Naive thymus-derived CD4-positive, alpha-beta T cell (primary cell): ENCODE measurements at regions not wholly inside any gene's neighbourhood (a gene's known extent, or its start where the extent isn't known, plus 50 kb on each side); places are given as distances from the start of the nearest gene placed in this dataset.

ENCODE experiments used
- ATAC-seq: fragments of 150-1000 bp; cut with Tn5 transposase; 2 replicates; pipeline ENCODE4 v1.10.0; 2021; ENCODE audit warnings: mild to moderate bottlenecking, moderate library complexity
- CTCF ChIA-PET: fragments of 350-600 bp; sonication (Branson Sonifier 250); formaldehyde crosslinking; loops from one replicate; lab custom pipeline; 2021; ENCODE audit warnings: antibody characterized with exemption; lab: Charles Lee
- POLR2A ChIA-PET: fragments of 350-600 bp; sonication (Branson Sonifier 250); formaldehyde crosslinking; loops from one replicate; lab custom pipeline; 2021; ENCODE audit warnings: antibody characterized with exemption, inconsistent platforms; lab: Charles Lee
- DNase-seq, 9 donors: peaks; one replicate each; pipeline versions ENCODE4 v3.0.0 to v3.0.0-alpha.2; 2020 to 2022; ENCODE audit warnings: mixed read lengths in 1 of 9
- H3K27ac ChIP-seq: one replicate; pipeline ENCODE4 v1.7.0; 2013; ENCODE audit warnings: mild to moderate bottlenecking, low read depth, low read length, moderate library complexity
- H3K27me3 ChIP-seq, 2 donors: one replicate each; pipeline ENCODE4 v1.7.0; 2013; ENCODE audit warnings: low read length in 2 of 2, mild to moderate bottlenecking in 2 of 2, moderate library complexity in 2 of 2; ENCODE audit not compliant: control insufficient read depth in 2 of 2, insufficient read depth in 2 of 2
- H3K36me3 ChIP-seq, 3 experiments: 1 replicate in 2 of 3; 2 replicates in 1 of 3; pipeline ENCODE4 v1.7.0; 2013; ENCODE audit warnings: low read length in 3 of 3, mild to moderate bottlenecking in 3 of 3, moderate library complexity in 1 of 3; ENCODE audit not compliant: insufficient read depth in 3 of 3, control insufficient read depth in 2 of 3
- H3K4me1 ChIP-seq, 2 donors: one replicate each; pipeline ENCODE4 v1.7.0; 2013; ENCODE audit warnings: low read length in 2 of 2, mild to moderate bottlenecking in 2 of 2, moderate library complexity in 1 of 2; ENCODE audit not compliant: control insufficient read depth in 2 of 2, insufficient read depth in 2 of 2
- H3K4me3 ChIP-seq: 2 replicates; pipeline ENCODE4 v1.7.0; 2013; ENCODE audit warnings: mild to moderate bottlenecking, low read length
- H3K9me3 ChIP-seq, 3 experiments: 1 replicate in 2 of 3; 2 replicates in 1 of 3; pipeline ENCODE4 v1.7.0; 2013; ENCODE audit warnings: low read length in 3 of 3; ENCODE audit not compliant: control insufficient read depth in 2 of 3
- H3K27ac Mint-ChIP-seq, 9 donors: one replicate each; pipeline ENCODE4 v1.8.0; 2020 to 2022; ENCODE audit warnings: mixed read lengths in 9 of 9, mild to moderate bottlenecking in 8 of 9, moderate library complexity in 5 of 9, inconsistent platforms in 2 of 9
- H3K27me3 Mint-ChIP-seq, 5 donors: one replicate each; pipeline ENCODE4 v1.8.0; 2021 to 2022; ENCODE audit warnings: mixed read lengths in 5 of 5, mild to moderate bottlenecking in 1 of 5
- H3K36me3 Mint-ChIP-seq, 5 donors: one replicate each; pipeline ENCODE4 v1.8.0; 2020 to 2022; ENCODE audit warnings: mixed read lengths in 5 of 5, mild to moderate bottlenecking in 3 of 5, inconsistent platforms in 1 of 5
- H3K4me1 Mint-ChIP-seq, 7 donors: one replicate each; pipeline ENCODE4 v1.8.0; 2020 to 2022; ENCODE audit warnings: mixed read lengths in 7 of 7, mild to moderate bottlenecking in 3 of 7, inconsistent platforms in 1 of 7
- H3K4me3 Mint-ChIP-seq, 10 donors: one replicate each; pipeline ENCODE4 v1.8.0; 2020 to 2022; ENCODE audit warnings: mild to moderate bottlenecking in 10 of 10, mixed read lengths in 10 of 10, moderate library complexity in 6 of 10, inconsistent platforms in 2 of 10
- H3K9me3 Mint-ChIP-seq, 11 donors: one replicate each; pipeline ENCODE4 v1.8.0; 2020 to 2022; ENCODE audit warnings: mixed read lengths in 11 of 11, mild to moderate bottlenecking in 4 of 11, inconsistent platforms in 1 of 11, moderate library complexity in 1 of 11
- intact Hi-C, 2 donors: fragments of 100-400 bp; cut with micrococcal nuclease; formaldehyde crosslinking; loops; one replicate each; pipeline ENCODE4 v1.15.1; 2023

DNA sequence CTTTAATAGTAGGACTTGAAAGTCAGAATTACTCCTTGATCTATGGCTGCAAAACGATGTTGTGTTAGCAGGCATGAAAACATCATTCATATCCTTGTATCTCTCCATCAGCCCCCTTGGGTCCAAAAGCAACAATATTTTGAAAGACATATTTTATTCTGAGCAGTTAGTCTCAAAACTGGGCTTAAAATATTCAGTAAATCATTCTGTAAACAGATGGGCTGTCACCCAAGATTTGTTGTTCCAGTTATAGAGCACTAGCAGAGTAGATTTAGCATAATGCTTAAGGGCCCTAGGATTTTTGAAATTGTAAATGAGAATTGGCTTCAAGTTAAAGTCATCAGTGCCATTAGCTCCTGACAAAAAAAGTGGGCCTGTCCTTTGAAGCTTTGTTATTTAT, 1565.6 kb downstream of the STIM2 start:
- ATAC-seq (no peak), DNase-seq (no peak)
- Mint-ChIP-seq H3K4me3 (no peak overlapping the region), H3K4me1 (no peaks in the 10 kb centered on the region), H3K9me3 (peaks cover 0 to 12% (median 4%) of the 10 kb centered on the region in 11 donors), H3K36me3 (no peaks in the 10 kb centered on the region), H3K27ac (no peak overlapping the region), H3K27me3 (no peaks in the 10 kb centered on the region)
- intact Hi-C loops, result no loop called here
- ChIA-PET CTCF (no interaction called here), POLR2A (no interaction called here)
- Histone ChIP-seq H3K36me3 (no peaks in the 10 kb centered on the region), H3K4me1 (no peaks in the 10 kb centered on the region), H3K4me3 (no peak overlapping the region), H3K27me3 (no peaks in the 10 kb centered on the region), H3K9me3 (no peaks in the 10 kb centered on the region), H3K27ac (no peak overlapping the region)

DNA sequence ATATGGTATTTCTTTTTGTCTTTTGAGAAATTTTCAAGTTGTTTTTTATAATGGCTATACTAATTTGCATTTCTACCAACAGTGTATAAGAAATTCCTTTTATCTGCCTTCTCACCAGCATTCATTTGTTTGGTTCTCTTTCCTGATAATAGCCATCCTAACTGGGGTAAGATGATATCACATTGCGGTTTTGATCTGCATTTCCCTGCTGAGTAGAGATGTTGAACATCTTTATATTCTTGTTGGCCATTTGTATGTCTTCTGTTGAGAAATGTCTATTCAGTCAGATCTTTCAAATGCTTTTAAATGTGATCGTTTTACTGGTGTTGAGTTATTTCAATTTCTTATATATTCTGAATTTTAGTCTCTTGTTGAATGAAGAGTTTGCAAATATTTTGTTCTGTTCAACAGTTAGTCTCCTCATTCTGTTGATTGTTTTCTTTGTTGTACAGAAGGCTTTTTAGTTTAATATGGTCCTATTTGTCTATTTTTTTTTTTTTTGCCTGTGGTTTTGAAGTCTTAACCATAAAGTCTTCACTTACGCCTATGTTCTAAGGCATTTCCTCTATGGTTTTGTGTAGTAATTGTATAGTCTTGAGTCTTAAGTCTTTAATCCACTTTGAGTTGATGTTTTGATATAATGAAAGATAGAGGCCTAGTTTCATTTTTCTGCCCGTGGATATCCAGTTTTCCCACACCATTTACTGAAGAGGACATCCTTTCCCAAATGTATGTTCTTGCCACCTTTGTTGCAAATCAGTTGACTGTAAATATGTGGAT, 1566.9 kb downstream of the STIM2 start:
- Mint-ChIP-seq H3K27ac (no peak overlapping the region), H3K4me1 (no peaks in the 10 kb centered on the region), H3K36me3 (no peaks in the 10 kb centered on the region), H3K27me3 (no peaks in the 10 kb centered on the region), H3K4me3 (no peak overlapping the region), H3K9me3 (peaks cover 0 to 12% (median 5%) of the 10 kb centered on the region in 11 donors)
- POLR2A ChIA-PET, result no interaction called here
- DNase-seq, result no peak
- Histone ChIP-seq H3K4me3 (no peak overlapping the region), H3K27me3 (no peaks in the 10 kb centered on the region), H3K9me3 (no peaks in the 10 kb centered on the region), H3K36me3 (no peaks in the 10 kb centered on the region), H3K27ac (no peak overlapping the region), H3K4me1 (no peaks in the 10 kb centered on the region)
- intact Hi-C loops, result no loop called here
- ATAC-seq, result no peak
- CTCF ChIA-PET, result no interaction called here

DNA sequence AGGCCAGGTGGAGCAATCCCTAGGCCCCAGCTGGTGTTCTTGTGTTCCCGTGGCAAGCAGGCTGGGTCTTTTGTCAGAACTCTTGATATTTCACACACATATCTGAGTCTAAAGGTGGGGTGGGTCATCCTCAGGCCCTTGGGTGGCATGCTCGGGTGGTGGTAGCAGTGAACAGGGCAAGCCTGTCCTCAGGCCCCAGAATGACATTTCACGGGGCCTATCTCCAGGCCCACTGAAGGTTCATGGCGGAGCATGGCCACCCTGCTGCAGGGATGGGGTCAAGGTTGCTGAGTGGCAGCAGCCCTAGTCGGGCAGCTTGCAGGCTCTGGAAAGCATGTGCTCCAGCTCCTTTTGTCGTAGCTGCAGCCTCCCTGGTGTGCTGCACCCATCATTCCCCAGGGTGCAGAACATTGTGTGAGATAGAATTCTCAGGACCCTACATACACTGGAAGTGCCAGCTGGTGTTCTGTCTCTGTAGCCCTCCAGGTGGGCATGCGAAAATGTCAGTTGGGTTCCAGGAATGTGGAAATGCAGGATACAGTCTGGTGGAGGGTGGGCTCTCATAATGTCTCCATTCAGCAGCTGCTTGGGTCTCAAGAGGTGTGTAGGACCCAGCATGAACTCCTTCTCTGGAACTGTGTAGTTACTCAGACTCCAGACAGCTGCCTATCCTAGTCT, 1571.8 kb downstream of the STIM2 start:
- Histone ChIP-seq H3K27ac (no peak overlapping the region), H3K4me1 (no peaks in the 10 kb centered on the region), H3K9me3 (no peaks in the 10 kb centered on the region), H3K27me3 (no peaks in the 10 kb centered on the region), H3K4me3 (no peak overlapping the region), H3K36me3 (no peaks in the 10 kb centered on the region)
- POLR2A ChIA-PET, result no interaction called here
- intact Hi-C loops, result no loop called here
- no peaks in the 10 kb centered on the region for H3K27me3 Mint-ChIP-seq
- H3K4me1 Mint-ChIP-seq, result no peaks in the 10 kb centered on the region
- no peak overlapping the region for H3K4me3 Mint-ChIP-seq
- DNase-seq, result no peak
- no peaks in the 10 kb centered on the region for H3K36me3 Mint-ChIP-seq
- H3K9me3 Mint-ChIP-seq, result peaks cover 0 to 14% (median 5%) of the 10 kb centered on the region in 11 donors
- CTCF ChIA-PET, result no interaction called here
- H3K27ac Mint-ChIP-seq, result no peak overlapping the region
- ATAC-seq, result no peak

DNA sequence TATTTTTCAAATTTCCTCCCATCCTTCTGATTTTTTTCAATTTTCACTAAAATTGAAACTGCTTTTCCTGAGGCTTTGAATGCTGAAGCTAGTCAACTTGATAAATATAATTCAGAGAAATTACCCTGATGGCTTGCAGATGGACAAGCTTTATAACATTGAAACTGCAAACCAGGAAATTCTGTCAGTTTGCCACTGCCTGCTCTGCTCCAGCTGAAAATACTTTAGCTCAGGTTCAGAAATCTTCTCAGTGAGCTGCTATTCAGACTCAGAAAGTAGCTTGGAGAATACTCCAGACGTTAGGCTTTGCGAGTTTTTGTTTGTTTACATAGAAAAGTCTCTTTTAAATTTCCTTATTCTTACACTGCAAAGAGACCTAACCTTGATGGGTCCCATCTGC, 1574.7 kb downstream of the STIM2 start:
- H3K27ac Mint-ChIP-seq, result no peak overlapping the region

DNA sequence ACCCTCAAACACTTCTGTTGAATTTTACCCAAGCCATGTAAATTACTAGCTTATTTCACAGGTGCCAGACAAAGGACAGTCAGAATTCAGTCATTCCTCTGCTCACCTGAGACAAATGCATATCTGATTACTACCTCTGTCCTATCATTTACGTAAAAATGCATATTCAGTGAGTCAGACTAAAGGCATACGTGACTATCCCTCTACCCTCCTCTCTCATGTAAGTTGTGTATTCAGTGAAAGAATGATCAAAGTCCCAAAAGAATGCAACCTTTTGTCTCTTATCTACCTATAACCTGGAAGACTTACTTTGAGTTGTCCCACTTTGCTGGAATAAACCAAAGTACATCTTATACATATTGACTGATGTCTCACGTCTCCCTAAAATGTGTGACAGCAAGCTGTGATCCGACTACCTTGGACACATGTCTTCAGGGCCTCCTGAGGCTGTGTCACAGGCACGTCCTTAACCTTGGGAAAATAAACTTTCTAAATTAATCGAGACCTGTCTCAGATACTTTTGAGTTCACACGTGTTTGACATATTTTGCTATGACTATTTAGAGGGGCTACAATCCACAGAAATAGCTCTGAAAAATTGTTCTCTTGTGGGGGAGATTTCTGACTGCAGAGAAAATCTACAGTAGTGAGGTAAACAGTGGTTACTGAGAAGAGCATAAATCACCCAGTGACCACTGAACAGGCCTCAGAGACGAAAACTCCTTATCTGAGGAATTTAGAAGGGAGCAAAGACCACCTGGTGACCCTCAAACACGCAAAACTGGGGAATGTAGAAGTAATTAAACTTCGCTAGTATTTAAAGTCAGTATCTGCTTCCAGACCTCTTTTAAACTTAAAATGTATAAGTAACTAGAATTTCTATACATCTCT, 1575.8 kb downstream of the STIM2 start:
- H3K27me3 Mint-ChIP-seq, result no peaks in the 10 kb centered on the region
- DNase-seq (no peak), ATAC-seq (no peak)
- ChIA-PET POLR2A (no interaction called here), CTCF (no interaction called here)
- no peak overlapping the region for H3K27ac ChIP-seq
- no peak overlapping the region for H3K27ac Mint-ChIP-seq
- H3K9me3 Mint-ChIP-seq, result peaks cover 0 to 15% (median 3%) of the 10 kb centered on the region in 11 donors
- H3K4me3 Mint-ChIP-seq, result no peak overlapping the region
- H3K4me1 ChIP-seq, result no peaks in the 10 kb centered on the region
- H3K27me3 ChIP-seq, result no peaks in the 10 kb centered on the region
- no peaks in the 10 kb centered on the region for H3K4me1 Mint-ChIP-seq
- H3K9me3 ChIP-seq, result no peaks in the 10 kb centered on the region
- H3K4me3 ChIP-seq, result no peak overlapping the region
- intact Hi-C loops, result no loop called here
- no peaks in the 10 kb centered on the region for H3K36me3 Mint-ChIP-seq
- no peaks in the 10 kb centered on the region for H3K36me3 ChIP-seq

More for the DNA sequence above, 1574.7 kb downstream of the STIM2 start:
- no peaks in the 10 kb centered on the region for H3K27me3 ChIP-seq
- H3K4me3 Mint-ChIP-seq, result no peak overlapping the region
- no peak for ATAC-seq
- H3K4me3 ChIP-seq, result no peak overlapping the region
- intact Hi-C loops, result no loop called here
- peaks cover 0 to 14% (median under 1%) of the 10 kb centered on the region in 11 donors for H3K9me3 Mint-ChIP-seq
- H3K9me3 ChIP-seq, result no peaks in the 10 kb centered on the region
- no peaks in the 10 kb centered on the region for H3K4me1 ChIP-seq
- CTCF ChIA-PET, result no interaction called here
- no peaks in the 10 kb centered on the region for H3K27me3 Mint-ChIP-seq
- no peaks in the 10 kb centered on the region for H3K36me3 Mint-ChIP-seq
- no peak overlapping the region for H3K27ac ChIP-seq
- no peak for DNase-seq
- H3K4me1 Mint-ChIP-seq, result no peaks in the 10 kb centered on the region
- no peaks in the 10 kb centered on the region for H3K36me3 ChIP-seq
- POLR2A ChIA-PET, result no interaction called here

DNA sequence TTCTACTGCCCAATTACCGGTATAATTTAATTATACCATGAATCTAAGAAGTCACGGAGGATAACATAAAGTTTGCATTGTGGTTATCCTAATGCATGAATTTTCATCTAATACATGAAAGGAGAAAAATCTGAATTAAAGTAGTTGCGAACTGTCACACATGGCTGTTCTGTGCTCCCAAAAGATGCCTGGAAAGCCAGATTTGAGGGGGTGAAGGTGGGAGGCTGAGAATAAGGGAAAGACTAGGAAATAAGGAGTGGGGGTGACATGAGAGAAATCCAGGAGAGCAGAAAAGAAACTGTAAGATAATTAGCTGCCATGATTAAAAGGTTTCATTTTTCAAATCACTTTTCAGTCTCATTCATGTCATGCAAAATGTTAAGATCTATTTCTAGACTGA, 1582.7 kb downstream of the STIM2 start:
- H3K27ac ChIP-seq, result no peak overlapping the region
- intact Hi-C loops, result no loop called here
- DNase-seq (no peak), ATAC-seq (no peak)
- ChIA-PET POLR2A (no interaction called here), CTCF (no interaction called here)
- H3K27me3 Mint-ChIP-seq, result no peaks in the 10 kb centered on the region
- no peak overlapping the region for H3K4me3 Mint-ChIP-seq
- no peaks in the 10 kb centered on the region for H3K4me1 Mint-ChIP-seq
- H3K36me3 ChIP-seq, result no peaks in the 10 kb centered on the region
- H3K4me1 ChIP-seq, result no peaks in the 10 kb centered on the region
- H3K4me3 ChIP-seq, result no peak overlapping the region
- no peaks in the 10 kb centered on the region for H3K27me3 ChIP-seq
- H3K36me3 Mint-ChIP-seq, result peaks cover 0 to 4% (median 0%) of the 10 kb centered on the region in 5 donors
- peaks cover 0 to 39% (median 8%) of the 10 kb centered on the region in 11 donors for H3K9me3 Mint-ChIP-seq
- H3K9me3 ChIP-seq, result no peaks in the 10 kb centered on the region
- H3K27ac Mint-ChIP-seq, result no peak overlapping the region
